PFSK-1 (cell line): ENCODE measurements at regions not wholly inside any gene's neighbourhood (a gene's known extent, or its start where the extent isn't known, plus 50 kb on each side); places are given as distances from the start of the nearest gene placed in this dataset.

Experiments
- FOXP2 ChIP-seq: optimal IDR thresholded peaks from 2 replicates; pipeline ENCODE3; 2011; ENCODE audit warnings: borderline replicate concordance, control low read depth, inconsistent platforms; ENCODE audit not compliant: insufficient read depth; ENCODE audit errors: extremely low read length, extremely low read depth
- POLR2AphosphoS5 ChIP-seq: IDR thresholded peaks from 2 replicates; pipeline ENCODE4 v1.6.1; 2012; ENCODE audit warnings: low read depth, mild to moderate bottlenecking, control low read depth, low read length, moderate library complexity
- SIN3A ChIP-seq: IDR thresholded peaks from 2 replicates; pipeline ENCODE4 v1.6.1; 2012; ENCODE audit warnings: mild to moderate bottlenecking, low read length, moderate library complexity, borderline replicate concordance; ENCODE audit not compliant: insufficient read depth

- no peak for TF ChIP-seq SIN3A
- no peak for TF ChIP-seq FOXP2
- no peak for TF ChIP-seq POLR2AphosphoS5
Measured at GRCh38 chr6:5898563-5898962, 108.2 kb downstream of the NRN1 start.
